COR-L47 (cell line): ENCODE measurements at regions not wholly inside any gene's neighbourhood (a gene's known extent, or its start where the extent isn't known, plus 50 kb on each side); places are given as distances from the start of the nearest gene placed in this dataset.
"Not testable (repeated sequence)": the region's sequence is repeated elsewhere in the genome, so short reads cannot be mapped to it uniquely, and the experiment has no call there.

ENCODE experiments used
- DNase-seq: peaks from one replicate; lab custom pipeline; 2025; lab: John Stamatoyannopoulos, UW

DNA sequence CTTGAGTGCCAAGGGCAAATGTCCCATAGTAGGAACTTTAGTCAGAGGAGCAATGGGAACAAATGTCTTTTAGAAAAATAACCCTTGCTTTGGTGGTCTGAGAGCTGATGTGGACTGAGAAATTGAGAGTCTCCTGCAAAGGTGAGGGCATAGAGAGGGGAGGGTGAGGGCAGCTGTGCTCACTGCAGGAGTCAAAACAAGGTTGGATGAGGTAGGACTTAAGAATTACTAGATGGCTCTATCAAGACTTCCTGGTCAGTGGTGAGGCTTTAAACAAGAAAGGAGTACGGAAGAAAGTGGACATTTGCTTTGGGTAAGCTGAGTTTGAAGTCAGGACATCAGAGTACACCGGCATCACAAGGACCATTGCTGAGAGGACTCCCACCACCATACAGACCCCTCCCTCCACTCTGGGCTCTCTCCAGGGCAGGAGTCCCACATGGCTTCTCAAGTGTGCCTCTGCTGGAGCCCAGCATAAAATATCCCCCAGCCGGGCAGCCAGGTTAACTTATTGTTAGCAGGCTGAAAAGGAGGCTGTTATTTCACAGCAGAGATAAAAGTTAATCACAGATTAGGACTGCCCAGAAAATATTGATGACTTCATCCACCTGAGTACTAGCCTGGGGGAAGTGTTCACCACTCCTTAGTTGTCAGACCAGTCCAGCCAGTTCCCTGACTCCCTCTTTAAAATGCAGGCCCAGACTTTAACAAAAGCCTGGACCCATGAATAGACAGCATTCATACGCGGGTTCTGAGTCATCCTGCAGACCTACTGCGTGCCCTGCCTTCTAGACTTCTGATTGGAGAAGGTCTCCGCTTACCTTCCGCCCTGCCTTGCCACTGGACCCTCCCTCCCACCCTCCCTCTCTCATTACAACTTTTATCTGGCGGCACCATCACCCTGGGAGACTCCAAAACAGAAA, 167.2 kb downstream of the BCL2L11 start:
- not testable (repeated sequence) for DNase-seq

DNA sequence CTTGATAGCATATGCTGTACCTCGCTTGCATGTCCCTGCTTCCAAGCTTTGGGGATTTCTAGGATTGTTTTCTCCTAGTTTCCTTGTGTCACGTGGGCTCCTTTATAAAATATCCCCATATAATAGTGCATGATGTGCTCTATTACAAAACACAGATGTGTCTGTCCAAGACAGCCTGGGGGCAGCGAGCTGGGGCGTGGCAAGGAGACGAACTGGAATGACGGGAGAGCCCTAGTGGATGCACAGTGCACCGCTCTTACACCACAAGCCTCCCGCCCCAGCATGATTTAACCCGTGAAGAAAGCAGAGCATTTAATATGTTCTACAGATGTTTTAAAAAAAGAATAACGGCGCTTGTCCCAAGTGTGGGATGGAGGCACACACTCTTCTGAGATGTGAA, 169.7 kb downstream of the BCL2L11 start:
- not testable (repeated sequence) for DNase-seq

DNA sequence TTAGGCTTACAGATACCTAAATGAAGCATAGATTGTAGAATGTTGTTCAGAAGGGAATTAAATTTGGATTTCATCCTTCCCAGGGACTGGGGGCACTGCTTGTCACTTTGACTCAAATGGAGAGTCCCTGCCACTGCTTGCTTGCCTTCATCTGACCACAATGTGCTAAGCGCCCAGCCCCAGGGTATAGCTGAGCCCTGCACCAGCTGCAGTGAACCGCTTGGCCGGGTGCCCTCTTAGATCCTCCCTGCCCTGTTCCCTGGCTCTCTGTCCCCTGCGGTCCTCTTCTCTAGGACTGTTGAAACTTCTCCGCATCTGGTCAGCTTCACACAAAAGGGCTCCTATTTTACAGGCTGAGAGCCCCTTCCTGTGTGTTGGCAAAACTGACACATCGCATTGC, 170.9 kb downstream of the BCL2L11 start:
- DNase-seq, result not testable (repeated sequence)

DNA sequence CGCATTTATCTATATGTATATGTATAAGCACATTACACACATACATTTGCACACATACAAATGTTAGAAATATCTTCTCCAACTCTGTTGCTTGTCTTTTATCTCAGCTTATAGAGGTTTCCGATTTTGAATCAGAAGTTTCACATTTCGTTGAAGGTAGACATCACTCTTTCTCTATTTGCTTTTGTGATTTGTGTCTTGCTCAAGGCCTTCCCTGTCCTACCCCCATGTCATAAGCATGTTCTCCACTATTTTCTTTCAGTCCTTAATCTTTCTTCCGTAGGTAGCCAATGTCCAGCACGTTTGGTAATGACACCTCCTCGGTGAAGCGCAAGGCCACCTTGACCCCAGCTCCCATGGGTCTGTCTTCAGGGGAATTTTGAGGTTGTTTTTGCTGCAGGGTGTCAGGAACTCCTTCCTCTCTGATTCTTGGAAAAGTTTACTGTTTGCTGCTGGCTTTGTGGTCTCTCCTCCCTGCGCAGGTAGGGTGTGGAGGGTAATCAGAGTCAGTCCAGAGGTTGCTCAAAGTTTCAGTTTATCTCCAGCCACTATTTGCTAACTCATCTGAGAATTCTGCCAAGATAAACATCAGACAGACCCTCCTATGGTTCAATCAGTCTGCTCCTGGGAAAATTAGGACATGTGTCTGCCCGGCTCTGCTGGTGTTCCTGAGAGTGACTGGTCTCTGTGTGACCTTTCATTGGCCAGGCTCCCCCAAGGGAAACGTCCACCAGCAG, 171.7 kb downstream of the BCL2L11 start:
- DNase-seq, result not testable (repeated sequence)

DNA sequence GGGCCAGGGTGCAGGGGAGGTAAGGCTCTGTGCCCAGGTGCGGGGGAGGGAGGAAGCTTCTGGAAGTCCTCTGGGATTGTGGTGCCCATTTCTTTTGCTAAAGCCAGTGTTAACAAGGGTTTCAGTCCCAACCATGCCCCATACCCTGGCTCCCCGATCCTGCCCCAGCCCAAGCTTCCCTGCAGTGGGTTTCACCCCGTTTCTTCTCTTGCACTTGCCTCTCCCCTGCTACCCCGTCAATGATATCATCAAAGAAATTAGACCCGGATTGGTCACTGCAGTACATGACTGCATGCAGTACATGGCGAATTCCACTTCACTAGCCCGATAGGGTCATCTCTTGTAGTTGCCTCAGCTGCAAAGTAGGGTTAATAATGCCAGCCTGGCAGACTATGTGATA, 174.0 kb downstream of the BCL2L11 start:
- DNase-seq, result not testable (repeated sequence)

DNA sequence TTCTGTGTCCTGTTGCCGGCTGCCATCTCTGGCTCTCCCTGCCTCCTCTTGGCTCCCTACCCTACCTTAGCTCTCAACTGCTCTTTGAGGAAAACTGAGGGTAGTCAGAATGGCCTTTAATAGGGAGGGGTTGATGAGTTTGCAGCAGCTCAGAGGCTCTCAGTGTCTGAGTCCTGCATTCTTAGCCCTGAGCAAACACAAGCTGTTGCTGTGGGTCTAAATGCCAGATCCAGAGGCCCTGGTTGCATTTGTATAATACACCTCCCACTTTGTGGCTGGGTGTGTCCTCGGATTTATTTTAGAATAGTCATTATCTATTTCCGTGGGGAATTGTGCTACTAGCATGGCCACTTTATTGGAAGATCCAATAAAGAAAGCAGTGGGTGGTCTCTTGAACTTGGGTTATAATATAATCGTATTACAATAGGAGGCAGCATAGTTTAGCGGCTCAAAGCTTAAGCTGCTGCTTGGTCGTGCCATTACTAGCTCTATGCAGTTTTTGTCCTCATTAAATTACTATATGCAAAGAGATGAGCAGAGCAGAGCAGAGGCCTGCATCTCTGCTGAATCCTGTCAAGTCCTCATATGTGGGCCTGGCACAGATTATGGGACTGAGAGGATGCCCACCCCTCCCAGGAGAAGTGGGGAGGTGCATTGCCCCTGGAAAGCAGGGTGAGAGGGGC, 175.5 kb downstream of the BCL2L11 start:
- DNase-seq, result not testable (repeated sequence)

DNA sequence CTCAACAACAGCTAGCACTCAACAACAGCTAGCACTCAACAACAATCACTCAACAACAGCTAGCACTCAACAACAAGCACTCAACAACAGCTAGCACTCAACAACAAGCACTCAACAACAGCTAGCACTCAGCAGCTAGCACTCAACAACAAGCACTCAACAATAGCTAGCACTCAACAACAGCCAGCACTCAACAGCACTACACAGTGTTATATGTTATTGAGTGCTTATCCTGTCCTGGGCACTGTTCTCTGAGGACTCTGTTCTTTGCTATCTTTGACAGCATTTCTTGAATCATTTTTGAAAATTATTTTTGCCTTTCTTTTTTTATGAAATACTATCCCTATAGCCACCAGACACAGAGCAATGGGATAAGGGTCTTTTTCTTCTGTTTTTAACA, 176.4 kb downstream of the BCL2L11 start:
- DNase-seq, result not testable (repeated sequence)

DNA sequence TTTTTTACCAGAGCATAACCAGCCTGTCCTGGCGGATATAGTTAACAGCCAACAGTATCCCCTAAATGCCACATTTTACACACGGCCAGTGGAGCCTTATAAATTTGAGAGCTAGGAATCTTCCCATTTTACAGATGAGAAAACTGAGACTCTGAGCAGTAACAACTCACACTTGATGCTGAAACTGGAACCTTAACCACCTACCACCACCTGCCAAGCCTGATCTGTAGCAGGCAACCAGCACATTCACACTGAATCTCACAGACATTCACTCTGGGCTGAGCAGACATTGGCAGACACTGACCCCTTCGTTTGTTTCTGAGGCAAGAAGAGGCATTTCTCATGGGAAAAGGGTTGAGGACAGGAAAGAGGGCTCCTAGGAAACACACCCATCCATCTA, 178.2 kb downstream of the BCL2L11 start:
- not testable (repeated sequence) for DNase-seq

DNA sequence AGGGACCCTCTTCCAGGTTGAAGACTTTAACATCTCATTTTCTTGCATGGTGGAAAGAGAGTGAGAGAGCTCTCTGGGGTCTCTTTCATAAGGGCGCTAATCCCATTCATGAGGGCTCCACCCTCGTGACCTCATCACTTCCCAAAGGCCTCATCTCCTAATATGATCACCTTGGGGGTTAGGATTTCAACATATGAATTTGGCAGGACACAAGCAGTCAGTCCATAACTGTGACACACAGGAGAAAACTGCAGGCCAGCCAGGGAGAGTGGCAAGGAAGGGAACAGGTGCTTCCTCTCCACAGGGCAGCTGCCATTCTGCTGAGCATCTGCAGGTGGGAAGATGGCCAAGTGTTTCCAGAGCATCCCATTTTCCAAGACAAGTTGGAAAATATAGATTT, 178.9 kb downstream of the BCL2L11 start:
- DNase-seq, result not testable (repeated sequence)

DNA sequence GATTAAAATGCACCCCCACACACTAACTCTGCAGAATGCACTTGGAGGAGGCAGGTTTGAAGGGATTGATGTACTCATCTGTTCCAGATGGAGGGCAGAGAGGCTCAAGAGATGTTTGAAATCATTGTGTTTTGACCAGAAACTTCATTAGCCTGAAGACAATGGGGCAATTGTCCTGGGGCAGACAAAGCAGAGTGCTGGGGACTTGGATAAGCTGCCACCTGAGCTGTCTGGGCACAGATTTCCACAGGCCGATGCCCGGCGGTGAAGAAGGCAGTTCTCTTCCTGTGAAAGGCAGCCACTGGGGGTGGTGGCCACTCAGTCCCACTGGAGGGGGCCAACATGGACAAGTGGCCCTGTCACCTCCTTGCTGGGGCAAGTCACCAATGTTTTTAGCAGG, 181.0 kb downstream of the BCL2L11 start:
- DNase-seq, result not testable (repeated sequence)

DNA sequence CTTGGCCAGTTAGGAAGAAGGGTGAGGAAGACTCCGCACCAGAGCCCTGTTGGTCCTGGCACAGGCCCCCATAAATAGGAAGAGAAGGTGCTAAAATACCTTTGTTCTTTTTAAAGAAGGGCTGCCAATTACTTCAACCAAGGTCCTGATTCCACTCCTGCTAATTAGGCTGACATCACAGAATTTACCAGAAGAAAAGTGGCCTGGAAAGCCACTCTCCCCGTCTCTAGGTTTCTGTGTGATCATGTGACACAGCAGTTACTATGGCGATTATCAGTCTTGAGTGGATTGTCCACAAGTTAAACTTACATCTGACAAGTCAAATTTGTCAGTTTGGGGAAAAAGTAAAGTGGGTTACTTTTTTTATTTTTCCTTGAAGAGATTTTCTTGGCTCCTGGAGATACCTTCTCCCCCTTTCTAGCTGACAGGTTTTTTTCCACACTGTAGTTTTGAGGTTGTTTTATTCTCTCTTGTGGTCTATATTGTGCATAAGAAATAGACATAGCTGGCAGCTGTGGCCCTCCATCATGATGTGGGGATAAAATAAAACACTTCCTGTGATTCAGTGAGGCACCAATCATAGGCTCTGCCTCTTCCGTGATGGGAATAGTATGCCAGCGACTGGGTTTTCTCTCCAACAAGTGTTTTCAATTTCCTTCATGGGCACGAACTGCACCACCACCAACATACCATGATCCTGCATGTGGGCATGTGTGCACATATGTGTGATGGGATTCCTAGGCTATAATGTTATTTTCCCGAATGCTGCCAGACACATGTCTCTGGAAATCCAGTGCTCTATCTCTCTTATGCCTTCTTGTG, 181.9 kb downstream of the BCL2L11 start:
- DNase-seq, result not testable (repeated sequence)

DNA sequence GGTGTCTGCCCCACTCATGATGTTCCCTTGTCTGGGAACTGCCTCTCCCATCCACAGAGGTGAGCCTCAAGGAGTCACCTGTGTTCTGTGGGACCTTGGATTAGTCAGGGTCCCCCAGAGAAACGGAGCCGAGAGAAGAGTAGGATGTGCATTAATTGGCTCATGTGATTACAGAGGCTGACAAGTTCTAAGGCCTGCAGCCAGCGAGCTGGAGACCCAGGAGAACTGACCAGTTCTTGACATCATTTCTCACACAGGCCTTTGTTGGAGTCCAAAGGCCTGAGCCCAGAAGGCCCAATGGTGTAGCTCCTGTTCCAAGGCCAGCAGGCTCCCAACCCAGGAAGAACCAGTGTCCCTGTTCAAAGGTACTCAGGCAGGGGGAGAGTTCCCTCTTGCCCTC, 186.6 kb downstream of the BCL2L11 start:
- not testable (repeated sequence) for DNase-seq

DNA sequence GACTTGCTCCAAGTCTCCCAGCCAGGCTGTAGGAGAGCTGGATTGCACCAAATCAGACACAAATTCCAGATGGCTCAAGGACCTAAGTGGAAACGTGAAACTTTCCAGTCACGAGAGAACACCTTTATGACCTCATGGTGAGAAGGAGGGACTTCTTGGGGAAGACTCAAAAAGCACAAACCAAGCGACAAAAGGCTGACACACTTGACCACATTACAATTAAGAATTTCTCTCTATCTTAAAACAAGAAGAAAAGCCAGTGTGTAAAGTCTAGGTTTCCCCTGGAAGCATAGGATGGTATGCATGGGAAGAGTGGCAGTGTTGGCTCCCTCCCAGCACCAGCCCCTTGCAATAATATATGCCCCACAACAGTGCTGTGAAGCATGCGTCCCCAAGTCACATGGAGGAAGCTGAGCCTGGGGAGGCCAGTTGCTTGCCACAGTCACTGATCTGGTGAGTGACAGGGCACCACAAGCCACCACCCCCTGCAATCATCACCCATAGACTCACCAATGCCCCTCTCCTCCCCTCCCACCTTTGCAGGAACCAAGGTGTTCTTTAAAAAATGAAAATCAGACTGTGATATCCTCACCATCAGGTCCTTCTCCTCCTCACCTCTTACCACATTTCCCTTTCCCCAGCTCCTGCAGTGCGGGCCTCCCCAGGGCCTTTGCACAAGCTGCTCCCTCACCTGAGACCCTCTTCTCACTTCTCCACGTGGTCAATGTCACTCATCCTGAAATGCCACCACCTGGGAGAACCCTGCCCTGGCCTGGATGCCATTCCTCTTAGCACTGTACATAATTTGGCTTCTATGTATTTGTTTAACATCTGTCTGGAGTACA, 188.7 kb downstream of the BCL2L11 start:
- DNase-seq, result not testable (repeated sequence)

DNA sequence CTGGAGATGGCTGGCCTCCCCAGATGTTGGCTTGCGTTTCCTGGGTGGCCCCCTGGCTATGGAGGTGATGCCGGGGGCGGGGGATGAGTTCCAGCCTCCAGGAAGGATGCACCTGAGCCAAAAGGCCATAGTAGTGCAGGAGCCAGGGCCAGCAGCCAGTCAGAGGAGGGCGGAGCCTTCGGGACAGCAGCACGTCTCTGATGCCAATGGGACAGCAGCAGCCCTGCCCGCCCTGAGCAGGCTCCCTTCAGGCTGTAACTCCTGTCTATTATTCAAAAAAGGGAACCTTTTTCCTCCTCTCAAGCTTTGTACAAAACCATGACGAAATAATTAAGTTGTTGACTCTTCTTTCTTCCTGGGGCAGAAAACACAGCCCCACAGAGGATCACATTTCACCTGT, 189.7 kb downstream of the BCL2L11 start:
- DNase-seq, result not testable (repeated sequence)

DNA sequence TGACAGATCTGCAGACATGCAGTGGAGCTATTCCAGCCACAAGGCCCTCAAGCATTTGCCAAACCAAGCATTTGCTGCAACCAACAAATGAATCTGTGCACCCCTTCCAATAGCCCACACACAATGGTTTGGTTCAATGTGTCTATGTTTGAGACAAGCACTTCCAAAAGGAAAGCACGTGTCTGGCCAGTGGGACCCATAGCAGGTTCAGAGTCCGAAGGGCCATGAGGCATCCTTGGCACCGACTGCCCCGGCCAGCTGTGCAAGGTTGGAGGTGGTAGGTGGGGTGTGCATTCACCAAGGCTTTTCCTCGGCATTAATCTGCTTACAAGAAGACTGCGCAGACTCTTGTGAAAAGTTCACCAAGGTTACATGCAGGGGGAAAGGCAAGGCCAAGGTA, 190.9 kb downstream of the BCL2L11 start:
- not testable (repeated sequence) for DNase-seq

DNA sequence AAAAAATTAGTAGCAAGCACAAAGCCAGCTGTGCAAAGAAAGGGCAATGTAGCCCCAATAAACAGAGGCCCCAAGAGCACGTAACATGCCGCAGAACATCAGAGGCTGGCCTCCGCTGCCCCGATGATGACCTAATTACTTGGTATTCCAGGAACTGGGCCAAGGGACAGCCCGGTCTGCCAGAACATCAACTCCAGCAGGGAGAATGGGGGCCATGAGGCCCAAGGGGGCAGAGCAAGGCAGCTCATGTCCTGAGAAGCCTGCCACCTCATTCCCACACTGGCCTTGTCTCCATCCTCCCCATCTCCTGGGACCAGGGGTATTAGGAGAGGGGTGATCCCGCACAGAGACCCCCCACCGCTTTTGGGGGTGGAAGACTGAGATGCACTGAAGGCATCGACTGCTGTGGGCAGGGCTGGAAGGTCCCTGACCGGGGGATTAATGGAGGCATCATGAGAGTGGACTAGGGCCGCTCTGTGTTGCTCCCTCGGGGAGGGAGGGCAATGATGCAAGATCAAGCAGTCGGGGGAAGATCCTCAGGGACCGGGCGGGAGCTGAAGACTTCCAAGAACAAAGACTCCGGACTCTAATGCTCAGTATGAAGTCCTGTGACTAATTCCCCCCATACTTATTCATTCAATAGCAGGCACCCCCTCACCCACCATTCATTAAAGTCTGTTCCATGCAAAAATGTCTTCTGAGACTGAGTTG, 192.3 kb downstream of the BCL2L11 start:
- DNase-seq, result not testable (repeated sequence)

DNA sequence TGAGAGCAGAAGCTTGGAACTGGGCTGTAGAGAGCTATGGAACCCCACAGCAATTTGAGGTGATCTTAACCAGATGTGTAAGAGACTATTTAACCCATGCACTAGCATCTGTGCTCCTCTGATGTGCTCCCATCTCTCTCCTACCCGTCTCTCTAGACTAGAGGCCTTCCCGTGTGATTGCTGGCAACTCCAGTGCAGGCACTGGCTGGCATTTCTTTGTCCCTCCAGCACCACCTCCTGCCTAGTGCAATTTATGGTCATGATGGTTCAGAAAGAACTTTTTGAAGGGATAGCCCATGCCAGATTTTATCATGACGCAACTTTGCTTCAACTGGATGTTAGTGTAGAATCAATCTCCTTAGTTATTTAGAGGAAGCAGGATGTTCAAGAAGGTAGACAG, 193.0 kb downstream of the BCL2L11 start:
- DNase-seq, result not testable (repeated sequence)

DNA sequence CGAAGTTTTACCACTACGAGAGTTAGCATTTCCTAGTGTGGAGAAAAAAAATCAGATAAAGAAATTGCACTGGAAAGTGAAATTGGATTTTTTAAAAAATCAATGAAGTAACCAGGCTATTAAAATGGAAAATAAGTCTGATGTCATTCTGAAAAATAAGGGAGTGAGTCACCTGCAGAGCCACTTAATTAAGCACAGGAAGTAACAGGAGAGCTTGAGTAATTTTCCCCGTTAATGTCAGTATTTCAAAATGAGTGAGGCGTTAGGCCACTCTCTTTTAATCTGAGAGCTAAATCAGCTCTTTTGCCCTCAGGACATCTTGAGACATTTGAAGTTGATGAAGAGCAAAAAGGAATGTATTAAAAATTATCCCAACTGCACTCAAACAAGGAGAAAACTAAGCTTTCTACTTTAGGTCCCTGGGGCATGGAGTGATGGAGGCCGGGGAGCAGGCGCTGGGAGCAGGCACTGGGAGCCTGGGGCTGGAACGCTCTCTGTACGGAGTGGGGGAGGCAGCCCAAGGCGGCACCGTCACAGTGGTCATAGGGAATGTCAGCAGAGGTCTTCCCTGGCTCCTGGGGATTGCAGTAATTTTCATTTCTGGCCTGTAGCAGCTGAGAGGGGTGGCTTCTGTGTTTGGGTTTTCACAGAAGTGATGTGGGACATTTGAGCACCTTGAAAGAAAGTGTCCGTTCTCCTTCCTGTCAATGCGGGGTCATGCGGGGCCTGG, 194.6 kb downstream of the BCL2L11 start:
- DNase-seq, result not testable (repeated sequence)

DNA sequence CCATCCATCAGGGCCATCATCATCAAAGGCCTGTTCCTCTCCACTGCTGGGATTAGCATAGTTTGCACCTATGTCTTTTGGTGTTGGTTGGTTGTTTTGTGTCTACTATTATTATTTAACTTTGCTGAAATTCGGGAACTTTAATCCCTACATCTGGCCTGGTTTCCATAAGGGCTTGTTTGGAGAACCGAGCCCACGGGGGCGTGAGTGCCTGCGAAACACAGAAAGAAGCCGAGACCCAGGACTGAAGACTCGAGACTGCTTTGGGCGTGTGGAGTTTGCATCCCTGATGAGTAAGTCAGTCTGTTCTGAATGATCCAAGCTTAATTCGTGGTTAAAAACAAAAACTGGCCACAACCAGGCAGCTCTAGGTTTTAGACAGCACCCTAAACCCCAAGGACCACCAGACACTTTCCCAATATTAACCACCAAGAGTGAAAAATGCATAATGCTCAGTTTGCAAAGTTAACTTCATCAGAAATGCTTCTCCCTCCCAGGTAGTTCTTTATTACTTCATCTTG, 195.6 kb downstream of the BCL2L11 start:
- not testable (repeated sequence) for DNase-seq
